Coronary artery (tissue), 2 donors: ENCODE measurements at regions not wholly inside any gene's neighbourhood (a gene's known extent, or its start where the extent isn't known, plus 50 kb on each side); places are given as distances from the start of the nearest gene placed in this dataset.

ENCODE experiments used
- DNase-seq: peaks from one replicate; pipeline ENCODE4 v3.0.0-alpha.2; 2017; ENCODE audit warnings: low spot score
- H3K27ac ChIP-seq, 2 donors: fragments of 200-600 bp; sonication (generic); one replicate each; pipeline ENCODE4 v1.5.1; 2016 to 2019
- H3K4me3 ChIP-seq: fragments of 200-600 bp; sonication (generic); 2 replicates; pipeline ENCODE4 v1.5.1; 2016; ENCODE audit warnings: mild to moderate bottlenecking, moderate library complexity
- TF ChIP-seq, protein P1 (sequence below): fragments of 200-600 bp; sonication (generic); IDR thresholded peaks from one replicate; pipeline ENCODE4 v1.5.1; 2019; ENCODE audit warnings: antibody characterized with exemption

DNA sequence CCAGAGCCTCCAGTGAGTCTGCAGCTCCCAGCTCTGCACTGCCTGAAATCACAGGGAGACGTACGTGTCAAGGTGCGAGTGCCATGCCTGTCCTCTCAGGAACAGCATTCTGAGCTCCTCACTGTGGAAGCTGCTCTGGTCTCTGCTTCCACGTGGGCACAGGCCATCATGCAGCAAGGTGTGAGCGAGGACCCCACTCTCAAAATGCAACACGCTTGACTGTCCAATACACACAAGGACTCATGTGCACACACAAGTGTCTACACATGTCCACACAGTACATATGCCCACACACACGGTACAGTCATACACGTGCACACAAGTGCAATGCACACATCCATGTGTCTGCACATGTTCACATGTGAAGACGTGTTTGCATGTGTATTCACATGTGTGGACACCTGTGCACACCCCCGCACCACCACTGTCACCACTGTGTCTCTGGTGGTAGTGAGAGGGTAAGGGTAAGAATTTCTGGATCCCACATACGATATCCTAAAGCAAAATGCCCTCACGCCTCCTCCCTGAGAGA lies 260.5 kb downstream of the DLL1 start:
- Histone ChIP-seq H3K4me3 (no peak overlapping the region), H3K27ac (no peak overlapping the region)
- TF ChIP-seq, protein P1, sequence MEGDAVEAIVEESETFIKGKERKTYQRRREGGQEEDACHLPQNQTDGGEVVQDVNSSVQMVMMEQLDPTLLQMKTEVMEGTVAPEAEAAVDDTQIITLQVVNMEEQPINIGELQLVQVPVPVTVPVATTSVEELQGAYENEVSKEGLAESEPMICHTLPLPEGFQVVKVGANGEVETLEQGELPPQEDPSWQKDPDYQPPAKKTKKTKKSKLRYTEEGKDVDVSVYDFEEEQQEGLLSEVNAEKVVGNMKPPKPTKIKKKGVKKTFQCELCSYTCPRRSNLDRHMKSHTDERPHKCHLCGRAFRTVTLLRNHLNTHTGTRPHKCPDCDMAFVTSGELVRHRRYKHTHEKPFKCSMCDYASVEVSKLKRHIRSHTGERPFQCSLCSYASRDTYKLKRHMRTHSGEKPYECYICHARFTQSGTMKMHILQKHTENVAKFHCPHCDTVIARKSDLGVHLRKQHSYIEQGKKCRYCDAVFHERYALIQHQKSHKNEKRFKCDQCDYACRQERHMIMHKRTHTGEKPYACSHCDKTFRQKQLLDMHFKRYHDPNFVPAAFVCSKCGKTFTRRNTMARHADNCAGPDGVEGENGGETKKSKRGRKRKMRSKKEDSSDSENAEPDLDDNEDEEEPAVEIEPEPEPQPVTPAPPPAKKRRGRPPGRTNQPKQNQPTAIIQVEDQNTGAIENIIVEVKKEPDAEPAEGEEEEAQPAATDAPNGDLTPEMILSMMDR, result no peak
- no peak for DNase-seq

DNA sequence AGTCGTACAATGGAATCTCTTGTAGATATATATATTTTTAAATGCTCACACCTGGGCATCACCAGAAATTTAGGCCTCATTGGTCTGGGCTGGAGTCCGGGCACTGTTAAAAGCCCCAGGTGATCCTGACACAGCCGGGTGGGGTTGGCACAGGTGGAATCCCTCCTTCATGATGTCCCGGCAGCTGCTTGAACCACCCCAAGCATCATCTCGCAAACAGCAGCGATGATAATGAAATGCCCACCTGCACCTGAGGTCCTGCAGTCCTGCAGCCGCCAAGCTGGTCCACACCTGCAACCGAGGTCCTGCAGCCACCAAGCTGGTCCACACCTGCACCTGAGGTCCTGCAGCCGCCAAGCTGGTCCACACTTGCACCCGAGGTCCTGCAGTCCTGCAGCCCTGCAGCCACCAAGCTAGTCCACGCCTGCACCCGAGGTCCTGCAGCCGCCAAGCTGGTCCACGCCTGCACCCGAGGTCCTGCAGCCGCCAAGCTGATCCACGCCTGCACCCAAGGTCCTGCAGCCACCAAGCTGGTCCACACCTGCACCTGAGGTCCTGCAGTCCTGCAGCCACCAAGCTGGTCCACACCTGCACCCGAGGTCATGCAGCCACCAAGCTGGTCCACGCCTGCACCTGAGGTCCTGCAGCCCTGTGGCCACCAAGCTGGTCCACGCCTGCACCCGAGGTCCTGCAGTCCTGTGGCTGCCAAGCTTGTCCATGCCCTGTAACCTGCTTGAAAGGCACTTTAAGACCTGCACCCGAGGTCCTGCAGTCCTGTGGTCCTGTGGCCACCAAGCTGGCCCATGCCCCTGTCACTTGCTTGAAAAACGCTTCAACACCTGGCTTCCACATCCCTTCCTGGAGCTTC lies 261.2 kb downstream of the DLL1 start:
- TF ChIP-seq, protein P1, result no peak
- Histone ChIP-seq H3K27ac (no peak overlapping the region), H3K4me3 (no peak overlapping the region)
- peak; percentile 69 for DNase-seq

DNA sequence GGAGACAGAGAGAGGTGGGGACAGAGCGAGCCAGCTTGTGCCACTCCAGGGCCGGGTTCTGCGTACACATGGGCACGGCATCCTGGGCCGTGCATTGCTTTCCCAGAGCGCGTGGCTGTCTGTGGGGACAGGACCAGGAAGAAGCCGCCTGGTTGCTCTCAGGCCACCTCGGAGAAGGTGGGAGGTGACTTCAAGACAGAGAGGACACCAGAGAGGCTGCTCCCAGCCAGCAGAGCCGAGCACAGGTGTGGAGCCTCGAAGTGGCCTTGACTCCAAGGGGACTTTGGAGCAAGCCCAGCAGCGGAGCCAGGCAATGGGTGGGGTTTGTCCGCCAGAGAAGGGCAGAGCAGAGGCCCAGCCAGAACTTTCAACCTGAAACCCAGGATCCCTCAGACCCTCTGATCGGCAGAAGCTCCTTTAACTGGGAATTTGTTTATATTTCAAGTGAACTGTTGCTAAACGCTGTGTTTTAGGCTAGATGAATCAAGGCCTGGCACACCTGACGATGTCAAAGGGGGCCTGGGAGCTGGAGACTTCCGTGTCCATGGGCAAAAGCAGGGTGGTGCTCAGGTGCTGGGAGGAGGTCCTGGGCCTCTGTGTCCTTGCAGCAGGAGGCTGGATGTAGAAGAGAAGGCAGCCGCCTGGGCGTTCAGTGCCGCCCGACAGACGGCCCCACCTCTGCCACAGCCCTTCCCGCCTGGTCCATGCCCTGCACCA lies 262.1 kb downstream of the DLL1 start:
- TF ChIP-seq, protein P1, result no peak
- peak; percentile 61 for DNase-seq

DNA sequence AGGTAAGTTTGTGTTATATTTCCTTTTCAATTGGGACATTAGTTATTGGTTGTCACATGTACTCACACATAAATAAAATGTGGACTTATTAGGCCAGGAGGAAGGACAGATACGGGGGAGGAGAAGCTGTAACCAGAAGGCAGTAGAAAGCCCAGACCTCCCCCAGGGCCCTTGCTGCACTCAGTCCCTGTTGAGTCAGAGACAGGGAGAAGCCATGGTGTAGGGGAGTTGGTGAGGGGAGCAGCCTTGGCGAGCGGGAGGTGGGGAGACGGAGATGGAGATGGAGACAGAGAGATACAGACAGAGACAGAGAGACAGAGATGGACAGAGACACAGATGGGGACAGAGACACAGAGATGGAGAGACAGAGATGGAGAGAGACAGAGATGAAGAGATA lies 263.2 kb downstream of the DLL1 start:
- Histone ChIP-seq H3K4me3 (no peak overlapping the region), H3K27ac (no peak overlapping the region)
- DNase-seq, result peak; percentile 49
- TF ChIP-seq, protein P1, result no peak

More for the DNA sequence above, 262.1 kb downstream of the DLL1 start:
- no peak overlapping the region for H3K27ac ChIP-seq
- no peak overlapping the region for H3K4me3 ChIP-seq

DNA sequence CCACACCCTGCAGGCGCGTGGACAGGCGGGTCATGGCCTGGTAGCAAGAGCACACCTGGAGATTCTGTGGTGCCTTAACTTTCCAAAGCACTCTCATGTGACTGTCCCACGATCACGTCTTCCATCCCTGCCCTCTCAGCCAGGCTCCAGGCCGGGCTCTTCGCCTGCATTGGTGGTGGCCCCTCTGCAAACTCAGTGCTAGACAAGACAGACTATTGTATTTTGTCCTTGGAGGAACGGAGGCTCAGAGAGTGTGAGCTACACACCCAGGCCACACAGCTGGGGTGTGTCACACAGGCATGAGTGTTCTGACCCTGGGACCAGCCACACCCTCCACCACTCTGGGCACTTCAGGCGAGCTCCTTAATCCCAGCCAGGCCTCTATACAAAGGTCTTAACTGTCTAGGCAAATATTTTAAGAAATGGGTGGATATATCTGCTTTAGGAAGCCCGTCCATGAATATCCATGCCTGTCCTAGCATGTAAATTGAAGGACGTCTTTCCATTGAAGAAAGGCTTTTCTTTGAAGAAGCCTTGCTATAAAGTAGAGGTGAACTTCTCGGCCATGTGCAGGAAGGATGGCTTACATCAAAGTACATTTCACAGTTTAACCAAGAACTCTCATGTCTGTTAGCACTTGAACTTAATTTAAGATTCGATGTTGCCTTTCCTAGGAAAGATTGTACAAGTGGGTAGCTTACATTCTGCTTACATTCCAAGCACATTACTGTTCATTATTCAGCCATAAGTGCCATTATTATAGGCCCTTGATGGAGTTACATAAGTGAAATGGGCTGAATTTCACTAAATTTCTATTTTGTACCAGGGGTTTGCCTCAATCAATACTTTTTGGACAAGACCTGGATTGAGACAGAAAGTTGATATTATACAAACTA lies 263.9 kb downstream of the DLL1 start:
- H3K27ac ChIP-seq, result no peak overlapping the region
- peak; percentile 49 for DNase-seq

More for the DNA sequence above, 263.9 kb downstream of the DLL1 start:
- TF ChIP-seq, protein P1, result no peak
- no peak overlapping the region for H3K4me3 ChIP-seq
